ENCODE measurements at regions not wholly inside any gene's neighbourhood (a gene's known extent, or its start where the extent isn't known, plus 50 kb on each side); places are given as distances from the start of the nearest gene placed in this dataset.
"Not testable (repeated sequence)": the region's sequence is repeated elsewhere in the genome, so short reads cannot be mapped to it uniquely, and the experiment has no call there.

GRCh38 chr5:89694026-89694550, 715.5 kb downstream of the CETN3 start:
- DNase-seq (ENCODE audit: low read depth in 2 of 3, low spot score in 1 of 3) = no peak

GRCh38 chr5:89690331-89690730, 719.2 kb downstream of the CETN3 start:
- DNase-seq (ENCODE audit: low read depth in 2 of 3, low spot score in 1 of 3) = no peak

GRCh38 chr5:89686081-89686765, 723.3 kb downstream of the CETN3 start:
- DNase-seq (ENCODE audit: low read depth in 2 of 3, low spot score in 1 of 3) = no peak

GRCh38 chr5:89676634-89677033, 732.9 kb downstream of the CETN3 start:
- DNase-seq (ENCODE audit: low read depth in 2 of 3, low spot score in 1 of 3) = no peak

- no peak for DNase-seq (ENCODE audit: low read depth in 2 of 3, low spot score in 1 of 3)
These were observed 736.5 kb downstream of the CETN3 start for GRCh38 chr5:89673019-89673418.

- no peak for DNase-seq (ENCODE audit: low read depth in 2 of 3, low spot score in 1 of 3)
These were observed 740.7 kb downstream of the CETN3 start for GRCh38 chr5:89668821-89669220.

- DNase-seq (ENCODE audit: low read depth in 2 of 3, low spot score in 1 of 3) = no peak
These were observed 747.1 kb downstream of the CETN3 start for GRCh38 chr5:89662499-89662898.

- DNase-seq (ENCODE audit: low read depth in 2 of 3, low spot score in 1 of 3) = no peak
These were observed 755.9 kb upstream of the MEF2C start for GRCh38 chr5:89638871-89639270.

- DNase-seq (ENCODE audit: low read depth in 2 of 3, low spot score in 1 of 3) = not testable (repeated sequence)
These were observed 751.2 kb upstream of the MEF2C start for GRCh38 chr5:89634176-89634575.

- DNase-seq (ENCODE audit: low read depth in 2 of 3, low spot score in 1 of 3) = not testable (repeated sequence)
These were observed 747.1 kb upstream of the MEF2C start for GRCh38 chr5:89630064-89630463.

- DNase-seq (ENCODE audit: low read depth in 2 of 3, low spot score in 1 of 3) = no peak
These were observed 746.1 kb upstream of the MEF2C start for GRCh38 chr5:89628876-89629635.

GRCh38 chr5:89615839-89616518, 733.0 kb upstream of the MEF2C start:
- no peak for DNase-seq (ENCODE audit: low read depth in 2 of 3, low spot score in 1 of 3)

- DNase-seq (ENCODE audit: low read depth in 2 of 3, low spot score in 1 of 3) = no peak
These were observed 730.4 kb upstream of the MEF2C start for GRCh38 chr5:89613222-89613956.

- DNase-seq (ENCODE audit: low read depth in 2 of 3, low spot score in 1 of 3) = no peak
These were observed 724.1 kb upstream of the MEF2C start for GRCh38 chr5:89606939-89607534.

GRCh38 chr5:89604342-89604741, 721.4 kb upstream of the MEF2C start:
- no peak for DNase-seq (ENCODE audit: low read depth in 2 of 3, low spot score in 1 of 3)

GRCh38 chr5:89601880-89602279, 718.9 kb upstream of the MEF2C start:
- DNase-seq (ENCODE audit: low read depth in 2 of 3, low spot score in 1 of 3) = no peak

GRCh38 chr5:89597878-89598277, 714.9 kb upstream of the MEF2C start:
- DNase-seq (ENCODE audit: low read depth in 2 of 3, low spot score in 1 of 3) = no peak

GRCh38 chr5:89596821-89597220, 713.8 kb upstream of the MEF2C start:
- DNase-seq (ENCODE audit: low read depth in 2 of 3, low spot score in 1 of 3) = no peak

GRCh38 chr5:89595056-89595455, 712.1 kb upstream of the MEF2C start:
- DNase-seq (ENCODE audit: low read depth in 2 of 3, low spot score in 1 of 3) = no peak

- DNase-seq (ENCODE audit: low read depth in 2 of 3, low spot score in 1 of 3) = no peak
These were observed 701.5 kb upstream of the MEF2C start for GRCh38 chr5:89584339-89584956.

Data from stimulated activated CD4-positive, alpha-beta T cell treated with anti-CD3 and anti-CD28 coated beads, Interleukin-12 subunit alpha, Interleukin-12 subunit beta, amount 100 ng/mL, for 48 hours (primary cell).